NCI-H146 treated with DMSO at 0.1 percent for 48 hours (cell line): ENCODE measurements at regions not wholly inside any gene's neighbourhood (a gene's known extent, or its start where the extent isn't known, plus 50 kb on each side); places are given as distances from the start of the nearest gene placed in this dataset.
A peak's percentile ranks its signal among the peaks of the same experiment; 100 is the strongest.

ENCODE experiments used
- DNase-seq: peaks from one replicate; lab custom pipeline; 2025; ENCODE audit not compliant: unreplicated experiment; lab: John Stamatoyannopoulos, UW

DNA sequence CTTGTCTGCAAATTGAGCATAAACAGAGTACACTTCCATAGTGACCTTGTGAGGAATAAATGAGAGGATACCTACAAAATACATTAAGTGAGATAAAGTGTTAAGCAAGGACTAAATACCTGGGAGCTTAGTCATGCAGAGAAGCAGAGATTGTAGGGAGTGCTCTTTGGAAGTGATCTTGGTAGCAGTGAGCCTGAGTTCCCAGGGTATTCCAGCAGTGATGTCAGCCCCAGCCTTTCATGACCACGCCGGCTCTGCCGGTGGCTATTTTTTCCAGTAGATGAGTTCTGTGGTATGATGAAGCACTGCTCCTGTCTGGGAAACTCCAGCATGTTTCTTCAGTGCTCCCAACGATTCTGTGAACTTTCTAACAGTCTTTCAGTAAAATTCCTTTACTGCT, 391.5 kb upstream of the IGFBP7 start:
- no peak for DNase-seq

DNA sequence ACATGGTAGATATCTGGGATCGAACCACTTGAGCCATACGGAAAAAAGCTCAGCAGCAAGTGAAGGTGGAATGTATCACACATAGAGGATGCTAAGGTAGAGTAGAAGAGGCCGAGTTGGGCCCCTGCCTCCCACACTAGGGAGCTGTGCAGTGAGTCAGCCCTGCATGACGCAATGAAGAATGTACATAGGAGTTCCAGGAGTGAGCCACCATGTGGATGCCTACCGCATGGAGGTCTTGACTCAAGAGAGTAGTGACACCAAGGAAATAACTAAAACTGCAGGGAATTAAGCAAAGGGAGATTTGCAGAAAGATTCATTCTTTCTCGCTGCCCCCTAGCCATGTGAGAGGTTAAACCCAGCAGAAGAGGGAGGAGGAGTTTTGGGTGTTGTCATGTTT, 389.6 kb upstream of the IGFBP7 start:
- DNase-seq: no peak

DNA sequence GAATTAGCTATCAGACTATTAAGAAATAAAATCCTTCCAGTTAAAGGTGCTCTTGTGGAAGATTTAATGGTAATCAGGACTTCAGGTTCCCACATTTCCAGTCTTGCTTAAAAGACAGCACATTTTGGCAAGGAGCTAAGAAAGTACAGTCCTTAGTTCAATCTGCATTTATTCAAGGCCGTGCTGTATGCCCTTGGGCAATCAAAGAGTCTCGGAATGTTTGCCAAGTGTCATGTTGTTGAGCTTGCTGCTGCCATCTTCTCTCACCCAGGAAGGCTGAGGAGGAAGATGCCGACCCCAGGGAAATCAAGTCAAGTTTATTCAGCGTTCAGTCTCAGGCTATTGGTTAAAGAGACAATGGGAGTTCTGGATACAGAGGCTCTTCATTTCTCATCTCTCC, 388.1 kb upstream of the IGFBP7 start:
- DNase-seq: no peak

DNA sequence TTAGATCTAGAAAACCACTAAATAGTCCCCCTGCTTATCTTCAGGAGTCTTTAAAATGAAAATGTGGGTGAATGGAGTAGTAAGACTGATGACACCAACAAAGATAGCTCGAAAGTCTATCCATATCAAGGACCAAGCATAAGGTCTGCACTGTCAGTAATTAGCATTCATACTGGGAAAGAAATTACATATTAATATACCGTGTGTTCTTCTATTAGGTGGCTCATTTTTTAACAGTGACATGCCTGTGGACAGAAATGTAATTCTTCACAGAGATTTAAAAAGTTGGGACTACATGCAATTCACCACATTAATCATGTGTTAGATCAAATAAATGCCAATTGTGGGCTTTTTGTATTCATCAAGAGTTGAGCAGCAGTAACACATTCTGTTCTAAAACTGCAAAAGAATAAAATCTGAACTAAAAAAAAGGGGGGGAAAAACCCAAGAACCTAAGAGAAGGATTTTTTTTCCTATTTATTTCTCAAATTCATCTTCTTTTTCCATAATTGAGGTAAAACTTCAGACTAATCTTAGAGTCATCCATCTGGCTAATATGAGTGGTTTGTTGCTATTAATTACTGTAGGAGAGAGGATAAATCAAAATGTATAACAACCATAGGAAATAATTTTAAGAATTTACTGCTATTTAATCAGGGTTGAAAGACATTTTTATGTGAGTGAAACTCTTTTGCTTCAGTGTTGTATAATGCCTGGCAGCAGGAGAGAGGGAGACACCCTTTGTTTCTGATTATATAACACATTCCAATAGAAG, 386.7 kb upstream of the IGFBP7 start:
- no peak for DNase-seq

DNA sequence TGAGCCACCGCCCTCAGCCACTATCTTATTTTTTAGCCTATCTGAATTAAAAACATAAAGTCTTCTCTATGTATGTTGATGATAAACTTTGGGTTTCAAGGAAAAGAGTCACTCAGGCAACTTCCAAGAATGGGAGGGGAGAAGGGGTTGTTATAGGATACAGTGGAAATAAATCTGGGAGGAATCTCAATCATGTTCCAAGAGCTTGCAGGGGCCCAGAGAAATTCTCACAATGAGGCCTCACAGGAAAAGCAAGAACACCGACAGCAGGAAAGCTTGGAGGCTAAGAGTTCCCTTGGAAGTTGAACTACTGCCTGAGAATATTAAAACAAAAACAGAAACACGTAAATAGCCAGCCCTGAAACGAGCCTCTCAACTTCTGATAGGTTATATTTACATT, 384.6 kb upstream of the IGFBP7 start:
- no peak for DNase-seq

DNA sequence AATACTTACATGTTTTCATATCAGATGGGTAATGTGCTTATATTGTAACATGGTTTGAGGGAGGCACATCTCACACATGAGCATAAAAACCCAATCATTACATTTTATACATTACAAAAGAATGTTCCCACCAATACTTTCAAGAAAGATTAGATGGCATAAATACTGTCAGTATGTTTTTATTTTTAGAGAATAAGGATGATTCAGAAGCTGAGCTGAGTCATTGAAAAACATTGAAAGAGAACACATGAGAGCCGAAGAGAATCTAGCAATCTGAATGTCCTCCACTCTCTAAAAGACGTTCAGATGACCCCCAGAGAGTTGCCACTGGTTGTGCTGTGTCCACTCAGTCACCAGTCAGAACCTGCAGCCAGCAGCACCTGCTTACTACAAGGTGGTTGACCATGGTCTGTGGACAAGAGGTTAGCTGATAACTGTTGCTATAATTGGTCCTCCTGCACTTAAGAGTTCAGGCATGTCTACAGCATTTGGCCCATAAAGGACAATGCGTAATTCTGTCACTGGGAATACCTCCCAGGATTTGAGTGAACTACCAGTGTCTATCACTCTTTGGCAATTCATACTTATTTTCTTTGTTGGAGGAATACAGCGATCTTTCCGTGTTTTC, 382.2 kb upstream of the IGFBP7 start:
- DNase-seq: no peak

DNA sequence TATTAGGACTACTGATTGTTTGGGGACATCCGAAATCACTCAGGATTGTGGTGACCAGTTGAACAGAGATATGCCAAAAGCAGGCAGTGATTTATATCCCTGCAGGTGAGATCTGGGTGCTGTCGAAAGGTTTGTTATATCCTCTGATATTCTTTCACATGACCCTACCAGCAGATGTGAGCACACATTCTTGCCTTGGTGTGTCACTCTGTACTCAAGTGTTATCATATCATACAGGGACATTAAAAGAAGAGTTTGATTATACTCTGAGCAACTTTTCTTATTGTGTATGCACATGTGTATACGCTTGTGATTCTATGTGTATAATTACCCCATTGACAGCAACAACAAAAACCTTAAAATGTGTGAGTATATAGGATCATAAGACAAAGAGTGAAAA, 381.2 kb upstream of the IGFBP7 start:
- no peak for DNase-seq

DNA sequence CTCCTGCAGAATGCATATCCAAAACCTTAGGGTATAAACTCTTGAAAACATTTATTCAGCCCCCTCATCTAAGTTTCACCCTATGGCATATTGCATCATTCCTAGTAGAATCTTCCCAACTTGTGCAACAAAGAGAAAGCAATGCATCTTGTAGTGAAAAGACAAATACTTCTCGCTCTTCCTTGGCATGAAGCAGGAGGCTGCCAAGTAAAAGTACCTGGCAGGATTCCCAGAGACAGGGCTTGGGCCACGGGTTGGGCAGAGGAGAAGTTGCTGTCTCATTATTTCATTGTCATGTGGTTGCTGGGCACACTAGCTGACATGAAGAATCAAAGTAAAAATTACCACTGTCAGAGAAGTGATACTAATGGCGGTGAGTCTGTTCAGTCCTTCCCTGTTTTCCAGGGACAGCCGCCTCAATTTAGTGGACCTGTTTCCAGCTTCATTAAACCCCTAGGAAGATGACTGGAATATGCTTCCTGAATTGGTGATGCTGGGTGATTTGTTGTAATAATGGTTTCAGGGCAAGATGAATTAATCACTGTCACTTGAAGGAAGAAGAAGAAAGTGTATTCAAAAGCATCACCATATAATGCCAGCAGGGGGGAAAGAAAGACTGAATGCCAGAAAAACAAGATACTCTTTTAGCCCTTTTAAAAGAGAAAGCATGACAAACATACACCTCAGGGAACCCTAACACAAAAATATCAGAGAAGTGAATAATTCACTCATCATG, 380.5 kb upstream of the IGFBP7 start:
- DNase-seq: no peak

DNA sequence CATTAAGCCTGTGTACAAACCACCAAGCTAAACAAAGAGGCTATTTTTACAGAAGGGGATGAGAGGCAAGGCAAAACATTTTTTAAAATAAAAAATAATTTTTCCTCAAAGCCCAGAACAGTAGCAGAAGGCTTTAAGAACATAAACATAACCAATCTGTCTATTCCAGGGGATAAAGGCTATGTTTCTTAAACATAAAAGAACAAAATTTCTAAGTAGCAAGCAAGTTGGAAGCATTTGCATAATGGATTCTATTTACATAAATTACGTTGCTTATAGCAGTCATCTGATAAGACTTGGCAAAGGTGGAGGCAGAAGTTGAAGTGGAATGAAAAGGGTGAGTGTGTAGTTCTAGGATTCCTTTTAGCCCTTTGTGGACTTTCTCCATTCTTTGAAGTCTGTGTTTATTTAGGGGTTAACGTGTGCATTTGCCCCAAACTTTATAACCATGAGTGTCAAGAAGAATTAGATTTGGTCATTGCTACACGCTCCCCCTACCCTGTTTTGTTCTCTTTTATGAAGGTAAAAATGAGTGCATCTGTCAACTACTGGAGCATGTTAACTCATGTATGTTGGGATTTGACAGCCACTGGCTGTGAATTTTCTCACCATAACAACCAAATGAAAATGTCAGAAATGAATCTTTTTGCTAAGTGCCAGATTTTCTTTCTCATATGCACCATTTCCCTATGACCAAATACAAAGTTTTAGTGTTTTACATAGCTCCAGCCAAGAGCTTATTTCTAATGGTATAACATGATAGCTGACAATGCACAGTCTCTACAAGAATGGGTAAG, 378.4 kb upstream of the IGFBP7 start:
- no peak for DNase-seq

DNA sequence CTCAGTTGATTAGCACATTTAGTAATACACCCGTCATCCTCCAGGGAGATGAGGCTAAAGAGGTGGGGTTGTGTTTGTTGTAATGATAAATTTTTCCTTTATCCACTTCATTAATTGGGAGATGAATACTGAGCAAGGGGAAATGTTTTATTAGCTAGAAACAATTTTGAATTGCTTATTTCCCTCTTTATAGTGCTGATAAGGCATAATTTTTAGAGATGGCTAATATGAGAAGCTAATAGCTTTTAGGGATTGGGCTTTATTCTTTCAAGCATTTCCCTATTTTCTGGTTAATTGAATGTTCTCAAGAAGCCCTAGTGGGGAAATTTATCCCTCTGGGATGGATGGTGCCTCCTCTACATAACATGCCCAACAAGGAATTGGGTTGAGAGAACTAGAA, 365.2 kb upstream of the IGFBP7 start:
- DNase-seq: no peak

DNA sequence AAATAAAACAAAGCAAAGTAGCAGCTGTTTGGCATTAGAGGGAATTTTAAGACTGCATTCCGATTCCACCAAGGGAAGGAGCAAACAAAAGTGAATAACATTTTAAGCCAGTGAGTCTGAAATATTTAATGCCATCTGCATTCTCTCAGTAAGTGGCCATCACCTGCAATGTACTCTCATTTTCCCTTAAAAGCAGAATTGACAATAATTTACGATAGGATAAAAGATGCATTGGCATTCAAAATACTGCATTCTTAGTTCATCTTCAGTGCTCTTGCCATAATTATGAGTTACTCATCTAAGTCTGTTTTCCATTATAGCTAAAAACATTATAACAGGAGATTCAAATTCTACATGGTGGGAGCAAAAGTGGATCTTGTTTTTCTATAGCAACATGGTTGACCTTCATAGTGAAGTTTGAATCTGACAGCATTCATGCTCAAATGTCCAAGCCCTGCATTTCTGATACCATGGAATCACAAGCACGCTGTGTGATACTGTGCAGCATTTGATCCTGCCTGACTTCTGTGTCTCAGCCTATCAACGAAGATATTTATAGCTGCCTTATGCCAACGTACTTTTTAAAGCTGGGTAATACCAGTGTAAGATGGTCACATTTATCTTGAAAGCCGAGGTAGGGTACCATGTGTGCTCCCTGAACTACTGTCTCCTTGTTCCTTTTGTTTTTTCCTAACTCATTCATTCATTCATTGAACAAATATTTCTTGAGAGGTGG, 355.3 kb upstream of the IGFBP7 start:
- no peak for DNase-seq

DNA sequence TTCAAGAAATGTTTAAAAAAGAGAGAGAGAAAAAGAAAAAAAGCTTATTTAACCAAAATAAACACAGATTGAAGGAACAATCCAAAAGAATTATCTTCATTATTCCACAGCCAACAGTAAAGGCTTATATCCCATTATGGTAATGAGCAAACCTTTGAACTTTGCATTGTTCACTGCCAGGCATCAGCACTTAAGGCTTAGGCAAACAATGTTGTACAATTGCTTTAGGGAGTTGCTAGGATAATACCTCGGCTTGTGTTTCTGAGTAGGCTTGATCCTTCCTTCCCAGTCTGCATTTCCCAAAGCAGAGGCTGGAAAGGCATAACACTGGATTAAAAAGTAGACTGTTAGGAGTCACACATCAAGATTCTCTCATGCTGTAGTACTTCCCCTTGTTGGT, 352.7 kb upstream of the IGFBP7 start:
- no peak for DNase-seq

DNA sequence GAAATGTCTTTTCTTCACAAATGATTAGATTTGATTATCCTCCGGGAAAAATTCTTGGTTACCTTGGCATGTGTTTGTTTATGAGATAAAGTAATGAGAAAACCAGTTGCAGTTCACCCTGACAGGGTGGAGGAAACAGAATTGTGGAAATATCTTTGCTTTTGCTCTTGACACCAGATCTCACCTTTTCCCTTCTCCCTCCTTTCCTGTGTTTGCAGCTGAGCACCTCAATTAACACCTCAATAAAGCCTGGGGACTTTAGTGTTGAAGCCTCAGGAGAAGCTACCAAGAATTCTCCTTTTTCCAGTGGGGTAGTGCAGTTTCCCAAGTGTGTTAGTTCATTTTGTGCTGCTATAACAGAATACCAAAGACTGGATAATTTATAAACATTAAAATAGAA, 350.8 kb upstream of the IGFBP7 start:
- no peak for DNase-seq

DNA sequence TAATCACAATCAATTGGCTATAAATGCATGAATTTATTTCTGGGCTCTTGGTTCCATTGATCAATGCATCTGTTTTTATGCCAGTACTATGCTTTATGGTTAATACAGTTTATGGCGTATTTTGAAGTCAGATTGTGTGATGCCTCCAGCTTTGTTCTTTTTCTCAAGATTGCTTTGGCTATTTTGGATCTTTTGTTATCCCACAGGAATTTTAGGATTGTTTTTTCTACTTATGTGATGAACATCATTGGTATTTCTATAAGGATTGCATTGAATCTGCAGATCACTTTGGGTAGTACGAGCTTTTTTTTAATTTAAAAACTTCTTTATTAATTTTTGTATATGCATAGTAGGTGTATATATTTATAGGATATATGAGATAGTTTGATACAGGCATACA, 338.7 kb upstream of the IGFBP7 start:
- no peak for DNase-seq

DNA sequence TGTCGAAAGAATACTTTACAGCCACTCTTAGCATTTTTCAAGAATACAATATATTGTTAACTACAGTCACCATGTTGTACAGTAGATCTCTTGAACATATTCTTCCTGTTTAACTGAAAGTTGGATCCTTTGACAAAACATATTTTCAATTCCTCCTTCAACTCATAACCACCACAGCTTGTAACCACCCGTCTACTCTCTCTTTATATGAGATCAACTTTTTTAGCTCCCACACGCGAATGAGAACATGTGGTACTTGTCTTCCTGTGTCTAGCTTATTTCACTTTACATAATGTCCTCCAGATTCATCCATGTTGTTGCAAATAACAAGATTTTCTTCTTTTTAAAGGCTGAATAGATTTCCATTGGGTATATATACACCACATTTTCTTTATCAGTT, 338.3 kb upstream of the IGFBP7 start:
- DNase-seq: no peak

DNA sequence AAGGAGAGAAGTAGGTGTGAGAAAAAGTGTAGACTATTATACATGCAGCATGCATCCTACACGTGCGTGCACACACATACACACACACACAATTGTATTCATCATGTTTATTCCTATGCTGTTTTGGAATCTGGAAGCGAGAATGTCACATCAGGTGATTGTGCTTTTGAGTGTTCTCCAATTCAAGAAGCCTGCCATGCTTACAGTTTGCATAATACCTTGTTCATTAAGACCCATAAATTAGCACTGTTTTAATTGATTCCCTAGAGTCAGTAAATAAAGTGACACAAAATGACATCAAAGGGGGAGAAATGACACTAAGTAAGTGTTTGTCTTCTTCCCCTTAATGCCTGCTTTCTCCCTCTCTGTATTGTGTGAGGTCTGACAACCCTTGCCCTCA, 336.1 kb upstream of the IGFBP7 start:
- DNase-seq: no peak

DNA sequence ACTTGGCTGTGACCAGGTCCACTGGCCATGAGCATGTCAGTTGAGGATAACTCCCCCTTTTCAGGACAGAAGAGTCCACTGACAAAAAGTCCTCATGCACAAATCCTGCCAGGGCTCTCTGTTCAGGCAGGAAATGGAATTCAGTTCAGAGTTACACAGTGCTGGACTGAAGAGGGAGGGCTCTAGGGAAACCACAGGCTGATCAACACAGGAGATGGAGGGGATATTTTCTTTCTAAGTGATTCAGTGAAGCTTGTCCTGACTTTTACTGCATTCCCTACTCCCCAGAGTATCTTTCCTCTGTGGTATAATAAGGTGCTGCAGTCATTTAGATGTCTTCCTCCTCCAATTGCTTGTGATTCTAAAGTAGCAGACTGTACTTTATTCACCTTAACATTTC, 335.5 kb upstream of the IGFBP7 start:
- DNase-seq: no peak

DNA sequence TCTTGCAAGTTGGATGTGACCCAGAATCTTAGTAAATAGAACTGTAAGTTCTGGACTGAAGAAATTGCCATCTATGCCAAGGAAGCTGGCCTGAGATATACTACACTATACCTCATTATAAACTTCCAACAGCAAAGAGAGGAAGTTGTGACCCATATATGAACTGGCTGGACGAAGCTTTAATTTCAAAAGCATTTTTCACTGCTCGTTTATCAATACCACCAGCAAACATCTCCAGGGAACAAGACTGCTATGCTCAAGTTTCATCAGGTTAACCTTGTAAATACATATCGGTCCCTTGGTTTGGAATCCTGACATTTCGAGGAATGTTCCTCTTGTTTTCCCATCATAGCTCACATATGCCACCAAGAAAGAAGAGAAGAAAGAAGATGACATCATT, 334.5 kb upstream of the IGFBP7 start:
- DNase-seq: no peak

DNA sequence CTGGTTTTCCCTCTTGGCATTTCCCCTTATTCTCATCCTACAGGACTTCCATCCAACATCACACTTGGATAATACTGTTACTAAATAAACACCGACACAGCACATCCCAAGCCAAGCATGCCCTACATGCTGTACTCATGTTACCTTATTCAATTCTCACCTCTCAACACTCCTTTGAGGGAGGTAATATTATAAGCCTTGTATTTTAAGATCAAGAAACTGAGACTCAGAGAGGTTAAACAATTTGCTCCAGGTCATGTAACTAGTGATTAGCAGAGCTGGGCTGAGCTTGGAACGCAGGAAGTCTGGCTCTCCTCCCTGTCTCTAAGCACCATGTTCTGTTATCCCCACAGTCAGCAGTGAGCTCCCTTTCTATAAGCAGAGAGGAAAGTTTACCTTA, 333.6 kb upstream of the IGFBP7 start:
- no peak for DNase-seq

DNA sequence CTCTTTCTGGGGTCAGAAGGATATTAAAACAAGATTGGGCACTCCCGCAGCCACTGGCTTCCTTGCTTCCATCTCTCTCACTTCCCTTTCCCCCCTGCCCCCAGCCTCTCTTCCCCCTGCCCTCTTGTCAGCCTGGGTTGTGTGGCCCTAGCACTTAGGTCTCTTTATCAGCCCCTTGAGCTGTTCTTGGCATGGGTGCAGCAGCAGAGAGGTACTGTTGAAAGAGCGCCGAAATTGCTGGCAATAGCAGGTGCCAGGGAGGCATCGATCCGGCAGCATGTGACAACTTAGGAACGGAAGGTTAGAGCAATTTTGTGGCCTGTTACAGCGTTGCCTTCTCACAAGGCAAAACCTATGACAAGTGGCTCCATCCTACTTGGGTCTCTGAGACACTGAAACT, 333.1 kb upstream of the IGFBP7 start:
- DNase-seq: no peak

DNA sequence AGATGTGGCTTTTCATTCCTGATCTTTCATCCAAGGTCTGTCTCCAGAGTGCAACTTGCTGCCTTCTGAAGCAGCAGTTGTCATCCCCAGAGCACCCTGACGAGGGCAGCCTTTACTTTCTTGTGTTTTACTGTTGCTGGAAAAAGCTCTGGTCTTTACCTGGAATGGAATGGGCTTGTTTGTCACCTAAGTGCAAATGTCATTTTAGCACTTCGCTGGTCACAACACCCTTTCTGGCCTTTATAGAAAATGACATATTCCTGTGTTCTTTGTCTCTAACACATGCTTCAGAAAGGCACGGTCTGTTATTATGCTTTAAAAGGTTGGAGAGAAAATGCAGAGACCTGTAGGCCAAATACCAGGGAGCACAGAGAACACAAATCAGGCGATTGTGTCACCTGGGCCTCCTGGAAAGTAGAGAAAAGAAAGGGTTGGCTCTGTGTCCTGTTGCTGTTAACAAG, 332.7 kb upstream of the IGFBP7 start:
- DNase-seq: peak; percentile 18
